Upper lobe of left lung (tissue), 6 donors: ENCODE measurements at regions not wholly inside any gene's neighbourhood (a gene's known extent, or its start where the extent isn't known, plus 50 kb on each side); places are given as distances from the start of the nearest gene placed in this dataset.

ENCODE experiments used
- ATAC-seq, 2 donors: fragments of 200-7000 bp; cut with Tn5 transposase; one replicate each; pipeline ENCODE4 v1.9.1; 2022; ENCODE audit warnings: mild to moderate bottlenecking in 2 of 2, moderate library complexity in 2 of 2; ENCODE audit not compliant: low FRiP score in 2 of 2
- DNase-seq, 2 donors: peaks; one replicate each; pipeline ENCODE4 v3.0.0-alpha.2; 2019 to 2020
- H3K27ac ChIP-seq, 4 donors: fragments of 200-600 bp; sonication (generic); one replicate each; pipeline ENCODE4 v1.5.1; 2016 to 2019
- H3K27me3 ChIP-seq, 4 donors: fragments of 200-600 bp; sonication (generic); one replicate each; pipeline ENCODE4 v1.5.1; 2017 to 2019
- H3K36me3 ChIP-seq, 4 donors: fragments of 200-600 bp; sonication (generic); one replicate each; pipeline ENCODE4 v1.5.1; 2016 to 2019
- H3K4me1 ChIP-seq, 4 donors: fragments of 200-600 bp; sonication (generic); one replicate each; pipeline ENCODE4 v1.5.1; 2018 to 2019
- H3K4me3 ChIP-seq, 4 donors: fragments of 200-600 bp; sonication (generic); one replicate each; pipeline ENCODE4 v1.5.1; 2017 to 2019; ENCODE audit warnings: mild to moderate bottlenecking in 2 of 4, moderate library complexity in 1 of 4
- H3K9me3 ChIP-seq, 4 donors: fragments of 200-600 bp; sonication (generic); one replicate each; pipeline ENCODE4 v1.5.1; 2018 to 2019
- EP300 ChIP-seq, 4 donors: sonication (generic); formaldehyde crosslinking; IDR thresholded peaks; one replicate each; pipeline ENCODE4 v1.5.1; 2017; ENCODE audit warnings: antibody characterized with exemption in 4 of 4, control low read depth in 2 of 4
- POLR2A ChIP-seq, 4 donors: fragments of 450-650 bp; IDR thresholded peaks; one replicate each; pipeline ENCODE4 v1.5.1; 2016 to 2017; ENCODE audit warnings: antibody characterized with exemption in 4 of 4, mild to moderate bottlenecking in 2 of 4
- POLR2AphosphoS5 ChIP-seq, 2 donors: sonication (generic); formaldehyde crosslinking; IDR thresholded peaks; one replicate each; pipeline ENCODE4 v1.5.1; 2017; ENCODE audit warnings: antibody characterized with exemption in 2 of 2
- WGBS, 2 donors: methylation state at CpG; one replicate each; pipeline ENCODE4 v1.1.5; 2017 to 2018; 5-methylcytosine and 5-hydroxymethylcytosine counted together
- TF ChIP-seq, protein P1 (sequence below), 6 experiments: fragments of 450-650 bp in 4 of 6; fragments of 200-600 bp in 2 of 6; sonication (generic) in 2 of 6; IDR thresholded peaks; one replicate each; pipeline ENCODE4 v1.5.1; 2016 to 2019; ENCODE audit warnings: antibody characterized with exemption in 6 of 6
- donor health status: DM: no; HTN: no; CAD: no; lungs with moderate emphysema.
- donor health status: DM: no; HTN: yes; CAD: no; lungs with severe emphysema.

DNA sequence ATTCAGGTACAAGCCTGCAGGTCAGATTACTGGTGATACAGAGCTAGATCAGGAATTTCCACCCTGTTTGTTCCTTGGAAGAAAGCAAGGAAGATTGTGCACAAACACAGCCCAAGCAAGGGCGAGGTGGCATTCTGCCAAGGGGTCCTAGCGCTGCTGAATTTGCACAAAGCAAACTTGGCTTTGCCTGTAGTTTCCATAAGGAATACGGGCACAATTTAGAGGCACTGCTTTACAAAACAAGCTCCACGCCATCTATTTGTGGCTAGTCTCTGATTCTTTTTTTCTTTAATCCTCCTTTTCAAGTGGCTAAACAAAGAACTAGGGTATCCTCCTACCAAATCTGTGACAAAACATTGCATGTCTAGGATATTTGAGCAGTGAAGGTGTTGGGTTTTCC lies 195.5 kb upstream of the ACVR2A start:
- ATAC-seq: no peak
- no peak overlapping the region for H3K4me3 ChIP-seq
- WGBS, 2 donors: 70 to 71% methylated on average over 4 of the region's 4 CpGs

DNA sequence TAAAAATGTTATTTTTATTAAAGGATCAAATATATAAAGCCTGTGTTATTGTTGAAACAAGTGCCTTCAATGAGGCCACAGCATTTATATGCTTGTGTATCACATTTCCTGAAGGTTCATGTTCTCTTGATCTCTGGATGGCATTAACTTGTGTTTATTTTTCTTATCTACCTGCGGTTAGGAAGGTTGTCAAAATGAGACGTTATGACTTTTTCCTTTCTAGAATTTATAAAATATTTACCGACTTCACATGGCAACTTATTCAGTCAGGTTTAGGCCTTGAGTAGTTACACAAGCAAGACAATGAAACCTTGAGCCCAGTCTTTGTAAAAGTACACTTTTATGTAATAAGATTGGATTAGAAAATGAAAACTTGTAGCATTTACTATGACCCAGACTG lies 196.4 kb upstream of the ACVR2A start:
- ATAC-seq (no peak), DNase-seq (no peak)
- no peaks in the 10 kb centered on the region for H3K9me3 ChIP-seq
- H3K27ac ChIP-seq: no peak overlapping the region
- H3K36me3 ChIP-seq: no peaks in the 10 kb centered on the region
- H3K27me3 ChIP-seq: no peaks in the 10 kb centered on the region
- no peak for TF ChIP-seq EP300 (IDR thresholded peaks at IDR 0.05)
- TF ChIP-seq, protein P1, sequence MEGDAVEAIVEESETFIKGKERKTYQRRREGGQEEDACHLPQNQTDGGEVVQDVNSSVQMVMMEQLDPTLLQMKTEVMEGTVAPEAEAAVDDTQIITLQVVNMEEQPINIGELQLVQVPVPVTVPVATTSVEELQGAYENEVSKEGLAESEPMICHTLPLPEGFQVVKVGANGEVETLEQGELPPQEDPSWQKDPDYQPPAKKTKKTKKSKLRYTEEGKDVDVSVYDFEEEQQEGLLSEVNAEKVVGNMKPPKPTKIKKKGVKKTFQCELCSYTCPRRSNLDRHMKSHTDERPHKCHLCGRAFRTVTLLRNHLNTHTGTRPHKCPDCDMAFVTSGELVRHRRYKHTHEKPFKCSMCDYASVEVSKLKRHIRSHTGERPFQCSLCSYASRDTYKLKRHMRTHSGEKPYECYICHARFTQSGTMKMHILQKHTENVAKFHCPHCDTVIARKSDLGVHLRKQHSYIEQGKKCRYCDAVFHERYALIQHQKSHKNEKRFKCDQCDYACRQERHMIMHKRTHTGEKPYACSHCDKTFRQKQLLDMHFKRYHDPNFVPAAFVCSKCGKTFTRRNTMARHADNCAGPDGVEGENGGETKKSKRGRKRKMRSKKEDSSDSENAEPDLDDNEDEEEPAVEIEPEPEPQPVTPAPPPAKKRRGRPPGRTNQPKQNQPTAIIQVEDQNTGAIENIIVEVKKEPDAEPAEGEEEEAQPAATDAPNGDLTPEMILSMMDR (IDR thresholded peaks at IDR 0.05): no peak
- WGBS, 2 donors: 56% methylated on average over 3 of the region's 3 CpGs
- no peak overlapping the region for H3K4me3 ChIP-seq
- H3K4me1 ChIP-seq: no peaks in the 10 kb centered on the region

More for the DNA sequence above, 195.5 kb upstream of the ACVR2A start:
- Histone ChIP-seq H3K27me3 (no peaks in the 10 kb centered on the region), H3K27ac (no peak overlapping the region), H3K36me3 (no peaks in the 10 kb centered on the region), H3K9me3 (no peaks in the 10 kb centered on the region), H3K4me1 (no peaks in the 10 kb centered on the region)
- TF ChIP-seq, protein P1 (IDR thresholded peaks at IDR 0.05): no peak
- TF ChIP-seq EP300 (IDR thresholded peaks at IDR 0.05) (no peak), POLR2A (IDR thresholded peaks at IDR 0.05) (no peak), POLR2AphosphoS5 (IDR thresholded peaks at IDR 0.05) (no peak)
- DNase-seq: no peak

DNA sequence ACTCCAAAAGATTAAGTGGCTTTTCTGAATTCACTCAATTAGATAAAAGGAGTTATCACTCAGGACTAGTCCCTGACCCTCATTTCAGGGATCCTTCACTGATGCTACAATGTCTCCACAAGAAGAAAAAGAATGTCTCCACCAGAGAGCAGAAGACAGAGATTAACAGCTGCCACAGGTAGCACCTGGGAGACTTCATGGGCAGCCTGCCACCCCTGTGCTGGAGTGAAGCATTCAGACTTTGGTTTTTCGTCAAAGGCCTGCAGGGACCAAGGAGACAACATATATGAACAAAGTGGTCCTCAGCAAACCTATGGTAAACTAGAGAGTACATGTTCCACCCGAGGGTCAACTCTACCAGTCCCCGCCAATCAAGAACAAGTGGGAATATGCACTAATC lies 197.0 kb upstream of the ACVR2A start:
- TF ChIP-seq EP300 (IDR thresholded peaks at IDR 0.05): no peak
- TF ChIP-seq, protein P1 (IDR thresholded peaks at IDR 0.05): no peak
- no peak for TF ChIP-seq POLR2A (IDR thresholded peaks at IDR 0.05)
- no peak for TF ChIP-seq POLR2AphosphoS5 (IDR thresholded peaks at IDR 0.05)
- 86 to 94% methylated on average over 3 of the region's 3 CpGs for WGBS, 2 donors
- no peak for ATAC-seq

DNA sequence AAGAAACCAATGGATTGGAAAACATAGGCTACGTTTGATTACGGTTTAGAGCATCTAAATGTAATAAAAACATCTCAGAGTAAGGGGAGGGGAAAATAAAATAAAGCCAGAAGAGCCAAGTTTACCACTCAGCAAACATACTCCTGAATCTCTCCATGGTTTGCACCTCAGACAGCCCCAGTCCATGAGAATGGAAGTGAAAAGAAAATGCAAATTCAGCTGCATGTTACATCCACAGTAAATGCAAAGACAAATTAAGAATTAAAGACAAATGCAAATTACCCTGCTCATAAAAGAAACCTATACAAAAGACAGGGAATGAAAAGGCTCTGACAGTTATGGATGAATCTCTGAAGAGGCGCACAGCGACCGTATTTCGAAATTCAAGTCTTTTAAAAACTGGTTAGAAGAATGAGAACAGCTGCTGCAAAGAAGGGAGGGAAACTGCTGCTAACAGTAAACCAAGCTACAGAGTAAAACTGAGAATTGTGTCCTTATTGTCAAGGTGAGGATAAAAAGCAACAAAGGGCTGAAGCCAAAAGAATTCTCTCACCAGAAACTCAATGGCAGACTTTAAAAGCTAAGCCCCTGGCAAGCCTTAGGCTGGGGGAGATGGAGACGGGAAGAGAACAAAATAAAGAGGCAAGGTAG lies 197.9 kb upstream of the ACVR2A start:
- DNase-seq (no peak), ATAC-seq (no peak)
- 68 to 79% methylated on average over 7 of the region's 7 CpGs for WGBS, 2 donors
- H3K4me1 ChIP-seq: no peaks in the 10 kb centered on the region
- no peaks in the 10 kb centered on the region for H3K36me3 ChIP-seq
- no peak overlapping the region for H3K4me3 ChIP-seq
- TF ChIP-seq, protein P1 (IDR thresholded peaks at IDR 0.05): no peak
- TF ChIP-seq EP300 (IDR thresholded peaks at IDR 0.05) (no peak), POLR2A (IDR thresholded peaks at IDR 0.05) (no peak), POLR2AphosphoS5 (IDR thresholded peaks at IDR 0.05) (no peak)
- H3K27me3 ChIP-seq: no peaks in the 10 kb centered on the region
- no peaks in the 10 kb centered on the region for H3K9me3 ChIP-seq
- no peak overlapping the region for H3K27ac ChIP-seq

More for the DNA sequence above, 197.0 kb upstream of the ACVR2A start:
- Histone ChIP-seq H3K4me3 (no peak overlapping the region), H3K4me1 (no peaks in the 10 kb centered on the region), H3K36me3 (no peaks in the 10 kb centered on the region), H3K9me3 (no peaks in the 10 kb centered on the region), H3K27ac (no peak overlapping the region), H3K27me3 (no peaks in the 10 kb centered on the region)
- DNase-seq: no peak

DNA sequence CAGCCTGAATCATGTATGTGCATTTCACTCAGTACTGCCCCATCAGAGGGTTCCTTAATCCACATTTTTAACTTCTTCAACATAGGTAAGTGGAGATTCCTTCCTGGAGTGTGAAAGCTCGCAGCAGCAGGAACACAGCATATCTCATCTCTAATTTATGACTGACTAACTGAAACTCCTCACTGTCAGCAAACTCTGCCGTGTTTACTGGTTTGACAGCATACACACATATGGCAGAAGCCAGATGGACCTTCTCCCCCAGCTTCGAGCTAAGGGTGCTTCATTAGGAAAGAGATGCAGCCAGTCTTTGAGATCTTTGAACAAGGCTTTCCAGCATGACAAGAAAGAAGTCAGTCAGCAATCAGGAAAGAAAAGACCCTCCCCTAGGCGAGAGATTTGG lies 200.3 kb upstream of the ACVR2A start:
- H3K4me3 ChIP-seq: no peak overlapping the region
- TF ChIP-seq POLR2A (IDR thresholded peaks at IDR 0.05): no peak
- TF ChIP-seq EP300 (IDR thresholded peaks at IDR 0.05): no peak
- TF ChIP-seq, protein P1 (IDR thresholded peaks at IDR 0.05): no peak
- 56 to 78% methylated on average over 4 of the region's 4 CpGs for WGBS, 2 donors
- H3K36me3 ChIP-seq: no peaks in the 10 kb centered on the region
- H3K27ac ChIP-seq: no peak overlapping the region
- no peaks in the 10 kb centered on the region for H3K9me3 ChIP-seq
- H3K4me1 ChIP-seq: no peaks in the 10 kb centered on the region
- DNase-seq: no peak
- H3K27me3 ChIP-seq: no peaks in the 10 kb centered on the region
- no peak for ATAC-seq
